HL-60 (cell line): ENCODE measurements at regions not wholly inside any gene's neighbourhood (a gene's known extent, or its start where the extent isn't known, plus 50 kb on each side); places are given as distances from the start of the nearest gene placed in this dataset.

Experiments used
- CTCF ChIP-seq: IDR thresholded peaks from one replicate; pipeline ENCODE4 v1.5.1; 2011; ENCODE audit warnings: low read length, control low read depth, inconsistent platforms; ENCODE audit not compliant: insufficient read depth
- GABPA ChIP-seq: IDR thresholded peaks from 2 replicates; pipeline ENCODE4 v1.6.1; 2012; ENCODE audit warnings: low read depth
- POLR2AphosphoS5 ChIP-seq: IDR thresholded peaks from 2 replicates; pipeline ENCODE4 v1.6.1; 2012; ENCODE audit warnings: low read depth
- TF ChIP-seq, protein P1 (sequence below): IDR thresholded peaks from 2 replicates; pipeline ENCODE4 v1.6.1; 2012; ENCODE audit warnings: low read depth; ENCODE audit not compliant: insufficient replicate concordance

DNA sequence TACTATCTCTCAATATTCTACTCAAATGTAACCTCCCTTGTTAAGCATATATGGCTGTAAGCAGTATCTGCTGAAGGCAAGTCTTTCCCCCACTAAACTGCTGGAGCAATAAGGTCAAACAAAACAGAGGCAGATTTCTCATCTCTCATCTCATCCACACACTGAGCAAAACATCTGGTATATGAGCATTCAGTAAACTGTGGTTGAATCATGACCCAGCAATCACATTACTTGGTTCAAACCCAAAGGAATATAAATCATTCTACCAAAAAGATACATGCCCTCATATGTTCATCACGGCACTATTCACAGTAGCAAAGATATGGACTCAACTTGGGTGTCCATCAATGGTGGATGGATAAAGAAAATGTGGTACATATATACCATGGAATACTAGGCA is 344.4 kb downstream of the SUCLA2 start:
- no peak for TF ChIP-seq CTCF
- TF ChIP-seq GABPA: no peak
- no peak for TF ChIP-seq POLR2AphosphoS5
- TF ChIP-seq, protein P1, sequence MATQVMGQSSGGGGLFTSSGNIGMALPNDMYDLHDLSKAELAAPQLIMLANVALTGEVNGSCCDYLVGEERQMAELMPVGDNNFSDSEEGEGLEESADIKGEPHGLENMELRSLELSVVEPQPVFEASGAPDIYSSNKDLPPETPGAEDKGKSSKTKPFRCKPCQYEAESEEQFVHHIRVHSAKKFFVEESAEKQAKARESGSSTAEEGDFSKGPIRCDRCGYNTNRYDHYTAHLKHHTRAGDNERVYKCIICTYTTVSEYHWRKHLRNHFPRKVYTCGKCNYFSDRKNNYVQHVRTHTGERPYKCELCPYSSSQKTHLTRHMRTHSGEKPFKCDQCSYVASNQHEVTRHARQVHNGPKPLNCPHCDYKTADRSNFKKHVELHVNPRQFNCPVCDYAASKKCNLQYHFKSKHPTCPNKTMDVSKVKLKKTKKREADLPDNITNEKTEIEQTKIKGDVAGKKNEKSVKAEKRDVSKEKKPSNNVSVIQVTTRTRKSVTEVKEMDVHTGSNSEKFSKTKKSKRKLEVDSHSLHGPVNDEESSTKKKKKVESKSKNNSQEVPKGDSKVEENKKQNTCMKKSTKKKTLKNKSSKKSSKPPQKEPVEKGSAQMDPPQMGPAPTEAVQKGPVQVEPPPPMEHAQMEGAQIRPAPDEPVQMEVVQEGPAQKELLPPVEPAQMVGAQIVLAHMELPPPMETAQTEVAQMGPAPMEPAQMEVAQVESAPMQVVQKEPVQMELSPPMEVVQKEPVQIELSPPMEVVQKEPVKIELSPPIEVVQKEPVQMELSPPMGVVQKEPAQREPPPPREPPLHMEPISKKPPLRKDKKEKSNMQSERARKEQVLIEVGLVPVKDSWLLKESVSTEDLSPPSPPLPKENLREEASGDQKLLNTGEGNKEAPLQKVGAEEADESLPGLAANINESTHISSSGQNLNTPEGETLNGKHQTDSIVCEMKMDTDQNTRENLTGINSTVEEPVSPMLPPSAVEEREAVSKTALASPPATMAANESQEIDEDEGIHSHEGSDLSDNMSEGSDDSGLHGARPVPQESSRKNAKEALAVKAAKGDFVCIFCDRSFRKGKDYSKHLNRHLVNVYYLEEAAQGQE: no peak
